Astrocyte (in vitro differentiated cells and primary cell): ENCODE measurements at regions not wholly inside any gene's neighbourhood (a gene's known extent, or its start where the extent isn't known, plus 50 kb on each side); places are given as distances from the start of the nearest gene placed in this dataset.
A peak's percentile ranks its signal among the peaks of the same experiment; 100 is the strongest.

Experiments
- DNase-seq: peaks from one replicate; pipeline ENCODE4 v3.0.0-alpha.2; 2010; ENCODE audit warnings: low read depth
- FAIRE-seq: peaks from 2 replicates; lab custom pipeline; 2011; peaks lifted over from hg19 to GRCh38; lab: Jason Lieb, UNC
- H2AFZ ChIP-seq: 2 replicates; pipeline ENCODE4 v1.6.0; 2012; ENCODE audit warnings: low read depth, low read length, inconsistent platforms
- H3K27ac ChIP-seq: 2 replicates; pipeline ENCODE4 v1.5.1; 2011; ENCODE audit warnings: low read depth, low read length, inconsistent platforms
- H3K27me3 ChIP-seq: 2 replicates; pipeline ENCODE4 v1.6.0; 2011; ENCODE audit warnings: low read length, inconsistent platforms; ENCODE audit not compliant: insufficient read depth
- H3K36me3 ChIP-seq: 2 replicates; pipeline ENCODE4 v1.5.1; 2011; ENCODE audit warnings: low read length, inconsistent platforms; ENCODE audit not compliant: insufficient read depth
- H3K4me1 ChIP-seq: 2 replicates; pipeline ENCODE4 v1.5.1; 2011; ENCODE audit warnings: low read length, inconsistent platforms; ENCODE audit not compliant: insufficient read depth
- H3K4me2 ChIP-seq: 2 replicates; pipeline ENCODE4 v1.6.0; 2012; ENCODE audit warnings: low read length, inconsistent platforms
- H3K4me3 ChIP-seq: 2 replicates; pipeline ENCODE4 v1.5.1; 2011; ENCODE audit warnings: low read depth, mild to moderate bottlenecking, low read length, inconsistent platforms; ENCODE audit not compliant: insufficient read depth
- H3K79me2 ChIP-seq: 2 replicates; pipeline ENCODE4 v1.6.0; 2012; ENCODE audit warnings: mild to moderate bottlenecking, low read length, inconsistent platforms; ENCODE audit not compliant: insufficient read depth
- H3K9ac ChIP-seq: 2 replicates; pipeline ENCODE4 v1.6.0; 2012; ENCODE audit warnings: mild to moderate bottlenecking, low read length, inconsistent platforms
- H3K9me3 ChIP-seq: 2 replicates; pipeline ENCODE4 v1.5.1; 2012; ENCODE audit warnings: low read depth, mild to moderate bottlenecking, low read length, inconsistent platforms; ENCODE audit not compliant: insufficient read depth
- H4K20me1 ChIP-seq: 2 replicates; pipeline ENCODE4 v1.6.0; 2012; ENCODE audit warnings: low read length, inconsistent platforms; ENCODE audit not compliant: insufficient read depth
- H3K27ac Mint-ChIP-seq: one replicate; pipeline ENCODE4 v1.8.0; 2021; ENCODE audit warnings: mild to moderate bottlenecking, mixed read lengths; ENCODE audit not compliant: unreplicated experiment
- H3K27me3 Mint-ChIP-seq: one replicate; pipeline ENCODE4 v1.8.0; 2021; ENCODE audit warnings: low read depth, mixed read lengths; ENCODE audit not compliant: unreplicated experiment
- H3K36me3 Mint-ChIP-seq: one replicate; pipeline ENCODE4 v1.8.0; 2021; ENCODE audit warnings: low read depth, mixed read lengths; ENCODE audit not compliant: unreplicated experiment
- H3K4me1 Mint-ChIP-seq: one replicate; pipeline ENCODE4 v1.8.0; 2021; ENCODE audit warnings: low read depth, mixed read lengths; ENCODE audit not compliant: unreplicated experiment
- H3K4me3 Mint-ChIP-seq: one replicate; pipeline ENCODE4 v1.8.0; 2021; ENCODE audit warnings: mild to moderate bottlenecking, moderate library complexity, mixed read lengths; ENCODE audit not compliant: unreplicated experiment
- H3K9me3 Mint-ChIP-seq: one replicate; pipeline ENCODE4 v1.8.0; 2021; ENCODE audit warnings: mild to moderate bottlenecking, mixed read lengths; ENCODE audit not compliant: unreplicated experiment
- CTCF ChIP-seq: IDR thresholded peaks from 2 replicates; pipeline ENCODE4 v1.5.1; 2011; ENCODE audit warnings: low read depth, mild to moderate bottlenecking, inconsistent platforms, low read length, moderate library complexity; ENCODE audit not compliant: insufficient read depth
- EZH2 ChIP-seq: IDR thresholded peaks from 2 replicates; pipeline ENCODE4 v1.6.1; 2012; ENCODE audit warnings: mild to moderate bottlenecking, low read length, inconsistent platforms; ENCODE audit not compliant: insufficient read depth

GRCh38 chr3:73789825-73790444 lies 165.2 kb upstream of the PDZRN3 start:
- DNase-seq (no peak), FAIRE-seq (no peak)
- Histone ChIP-seq H3K4me1 (peaks cover 21% of the 10 kb centered on the region), H3K27me3 (no peaks in the 10 kb centered on the region), H3K79me2 (no peaks in the 10 kb centered on the region), H4K20me1 (no peaks in the 10 kb centered on the region), H3K4me2 (no peak overlapping the region), H3K4me3 (no peak overlapping the region), H3K9me3 (no peaks in the 10 kb centered on the region), H2AFZ (no peak overlapping the region), H3K9ac (no peak overlapping the region), H3K27ac (no peak overlapping the region), H3K36me3 (no peaks in the 10 kb centered on the region)
- Mint-ChIP-seq H3K27me3 (no peaks in the 10 kb centered on the region), H3K27ac (no peak overlapping the region), H3K9me3 (no peaks in the 10 kb centered on the region), H3K36me3 (no peaks in the 10 kb centered on the region), H3K4me3 (no peak overlapping the region), H3K4me1 (peaks cover 16% of the 10 kb centered on the region)
- TF ChIP-seq EZH2 = no peak
- no peak for TF ChIP-seq CTCF

- Mint-ChIP-seq H3K36me3 (no peaks in the 10 kb centered on the region), H3K4me1 (peaks cover 18% of the 10 kb centered on the region), H3K4me3 (no peak overlapping the region), H3K9me3 (no peaks in the 10 kb centered on the region), H3K27me3 (no peaks in the 10 kb centered on the region), H3K27ac (no peak overlapping the region)
- Histone ChIP-seq H3K27me3 (no peaks in the 10 kb centered on the region), H4K20me1 (no peaks in the 10 kb centered on the region), H3K79me2 (no peaks in the 10 kb centered on the region), H2AFZ (no peak overlapping the region), H3K4me1 (peaks cover 25% of the 10 kb centered on the region), H3K27ac (peak overlapping the region; percentile 88), H3K4me3 (no peak overlapping the region), H3K36me3 (no peaks in the 10 kb centered on the region), H3K9me3 (no peaks in the 10 kb centered on the region), H3K9ac (no peak overlapping the region), H3K4me2 (no peak overlapping the region)
- DNase-seq (no peak), FAIRE-seq (peak; percentile 41)
- TF ChIP-seq EZH2 (no peak), CTCF (no peak)
These were observed 162.9 kb upstream of the PDZRN3 start for GRCh38 chr3:73787620-73788019.

- peaks cover 18% of the 10 kb centered on the region for H3K4me1 Mint-ChIP-seq
- H3K36me3 Mint-ChIP-seq = no peaks in the 10 kb centered on the region
- H4K20me1 ChIP-seq = no peaks in the 10 kb centered on the region
- H3K27ac ChIP-seq = peak overlapping the region; percentile 88
- H2AFZ ChIP-seq = peak overlapping the region; percentile 44
- H3K4me2 ChIP-seq = peak overlapping the region; percentile 78
- DNase-seq (peak; percentile 21), FAIRE-seq (peak; percentile 50)
- H3K27ac Mint-ChIP-seq = peak overlapping the region; percentile 96
- no peaks in the 10 kb centered on the region for H3K27me3 Mint-ChIP-seq
- no peak overlapping the region for H3K4me3 Mint-ChIP-seq
- H3K79me2 ChIP-seq = no peaks in the 10 kb centered on the region
- H3K9ac ChIP-seq = peak overlapping the region; percentile 69
- H3K4me3 ChIP-seq = no peak overlapping the region
- H3K9me3 Mint-ChIP-seq = no peaks in the 10 kb centered on the region
- TF ChIP-seq CTCF (no peak), EZH2 (no peak)
- H3K27me3 ChIP-seq = no peaks in the 10 kb centered on the region
- no peaks in the 10 kb centered on the region for H3K36me3 ChIP-seq
- H3K9me3 ChIP-seq = no peaks in the 10 kb centered on the region
- peaks cover 26% of the 10 kb centered on the region for H3K4me1 ChIP-seq
These were observed 162.3 kb upstream of the PDZRN3 start for GRCh38 chr3:73786998-73787397.
